ENCODE measurements at regions not wholly inside any gene's neighbourhood (a gene's known extent, or its start where the extent isn't known, plus 50 kb on each side); places are given as distances from the start of the nearest gene placed in this dataset.
"Not testable (repeated sequence)": the region's sequence is repeated elsewhere in the genome, so short reads cannot be mapped to it uniquely, and the experiment has no call there.

- no peak for DNase-seq (ENCODE audit: low read depth)
Measured at GRCh38 chr6:74953708-74954107, 252.1 kb downstream of the COL12A1 start.

GRCh38 chr6:74946961-74947360 lies 258.9 kb downstream of the COL12A1 start:
- peak; percentile 54 for DNase-seq (ENCODE audit: low read depth)

- DNase-seq (ENCODE audit: low read depth) = no peak
Measured at GRCh38 chr6:74942130-74942529, 263.7 kb downstream of the COL12A1 start.

- DNase-seq (ENCODE audit: low read depth) = no peak
Measured at GRCh38 chr6:74941424-74941823, 264.4 kb downstream of the COL12A1 start.

- DNase-seq (ENCODE audit: low read depth) = peak; percentile 42
Measured at GRCh38 chr6:74939721-74940620, 265.9 kb downstream of the COL12A1 start.

GRCh38 chr6:74939151-74939708 lies 266.6 kb downstream of the COL12A1 start:
- DNase-seq (ENCODE audit: low read depth) = no peak

GRCh38 chr6:74937936-74938335 lies 267.9 kb downstream of the COL12A1 start:
- no peak for DNase-seq (ENCODE audit: low read depth)

- peak; percentile 83 for DNase-seq (ENCODE audit: low read depth)
Measured at GRCh38 chr6:74936886-74937285, 269.0 kb downstream of the COL12A1 start.

- no peak for DNase-seq (ENCODE audit: low read depth)
Measured at GRCh38 chr6:74932232-74932888, 273.5 kb downstream of the COL12A1 start.

GRCh38 chr6:74931558-74931957 lies 274.3 kb downstream of the COL12A1 start:
- peak; percentile 55 for DNase-seq (ENCODE audit: low read depth)

- no peak for DNase-seq (ENCODE audit: low read depth)
Measured at GRCh38 chr6:74928203-74928602, 277.6 kb downstream of the COL12A1 start.

GRCh38 chr6:74927299-74927698 lies 278.6 kb downstream of the COL12A1 start:
- no peak for DNase-seq (ENCODE audit: low read depth)

- no peak for DNase-seq (ENCODE audit: low read depth)
Measured at GRCh38 chr6:74925683-74926082, 280.2 kb downstream of the COL12A1 start.

GRCh38 chr6:74914888-74915287 lies 291.0 kb downstream of the COL12A1 start:
- DNase-seq (ENCODE audit: low read depth) = no peak

GRCh38 chr6:74912234-74912633 lies 293.6 kb downstream of the COL12A1 start:
- DNase-seq (ENCODE audit: low read depth) = no peak

- DNase-seq (ENCODE audit: low read depth) = no peak
Measured at GRCh38 chr6:74902846-74903245, 303.0 kb downstream of the COL12A1 start.

GRCh38 chr6:74902089-74902488 lies 303.8 kb downstream of the COL12A1 start:
- DNase-seq (ENCODE audit: low read depth) = no peak

GRCh38 chr6:74901576-74901975 lies 304.3 kb downstream of the COL12A1 start:
- no peak for DNase-seq (ENCODE audit: low read depth)

- DNase-seq (ENCODE audit: low read depth) = peak; percentile 49
Measured at GRCh38 chr6:74899416-74899815, 306.4 kb downstream of the COL12A1 start.

- DNase-seq (ENCODE audit: low read depth) = no peak
Measured at GRCh38 chr6:74892091-74892490, 313.8 kb downstream of the COL12A1 start.

GRCh38 chr6:74891349-74891831 lies 314.5 kb downstream of the COL12A1 start:
- DNase-seq (ENCODE audit: low read depth) = peak; percentile 44

GRCh38 chr6:74889635-74890034 lies 316.2 kb downstream of the COL12A1 start:
- DNase-seq (ENCODE audit: low read depth) = no peak

- not testable (repeated sequence) for DNase-seq (ENCODE audit: low read depth)
Measured at GRCh38 chr6:74888741-74889140, 317.1 kb downstream of the COL12A1 start.

Data from HS-5 (cell line).